ENCODE measurements at regions not wholly inside any gene's neighbourhood (a gene's known extent, or its start where the extent isn't known, plus 50 kb on each side); places are given as distances from the start of the nearest gene placed in this dataset.

GRCh38 chr10:113480851-113481502 lies 71.9 kb upstream of the HABP2 start:
- TF ChIP-seq CTCF (IDR thresholded peaks at IDR 0.05) (no peak), POLR2A (IDR thresholded peaks at IDR 0.05) (no peak), EP300 (IDR thresholded peaks at IDR 0.05) (no peak)

All from tibial nerve (tissue), 4 donors.